ENCODE measurements at regions not wholly inside any gene's neighbourhood (a gene's known extent, or its start where the extent isn't known, plus 50 kb on each side); places are given as distances from the start of the nearest gene placed in this dataset.

DNA sequence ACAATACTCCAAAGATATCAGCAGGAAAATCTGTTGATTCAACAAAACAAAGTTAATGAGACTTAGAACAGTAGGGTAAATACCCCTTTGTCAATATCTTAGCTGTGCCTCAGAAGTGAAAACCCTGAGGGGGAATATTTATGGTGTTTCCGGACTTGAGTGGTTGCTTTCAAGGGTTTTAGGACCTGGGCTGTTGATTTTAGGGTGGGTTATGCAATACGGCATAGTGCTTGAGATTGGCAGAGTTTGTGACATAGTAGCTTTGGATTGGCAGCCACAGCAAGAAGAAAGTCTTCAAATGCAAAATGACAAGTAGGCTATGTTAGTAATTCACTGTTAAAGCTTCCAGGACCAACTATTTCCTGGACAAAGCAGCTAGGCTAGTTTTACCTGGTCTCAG lies 826.3 kb upstream of the CDH2 start:
- no peak overlapping the region for H3K27ac ChIP-seq
- H3K4me3 ChIP-seq (replicated peaks in 1 of 3), result no peak overlapping the region
- WGBS, 2 donors, result 29 to 45% methylated on average over 2 of the region's 2 CpGs
- H3K36me3 ChIP-seq, result no peaks in the 10 kb centered on the region
- no peaks in the 10 kb centered on the region for H3K9me3 ChIP-seq
- no peaks in the 10 kb centered on the region for H3K4me1 ChIP-seq
- DNase-seq, result peak in 1 of 2 donors; percentile 4
- H3K27me3 ChIP-seq, result no peaks in the 10 kb centered on the region
- intact Hi-C loops (cut with DNase I), result no loop called here
- TF ChIP-seq CTCF (IDR thresholded peaks at IDR 0.05), result no peak
- no peak for TF ChIP-seq POLR2A (IDR thresholded peaks at IDR 0.05)

- H3K27me3 ChIP-seq, result no peaks in the 10 kb centered on the region
- no peaks in the 10 kb centered on the region for H3K36me3 ChIP-seq
- TF ChIP-seq CTCF (IDR thresholded peaks at IDR 0.05) (no peak), POLR2A (IDR thresholded peaks at IDR 0.05) (no peak)
- H3K9me3 ChIP-seq, result no peaks in the 10 kb centered on the region
- DNase-seq, result no peak
- H3K4me3 ChIP-seq (replicated peaks in 1 of 3), result no peak overlapping the region
- WGBS, 2 donors, result 66 to 69% methylated on average over 8 of the region's 8 CpGs
- H3K27ac ChIP-seq, result no peak overlapping the region
- intact Hi-C loops (cut with DNase I), result no loop called here
- no peaks in the 10 kb centered on the region for H3K4me1 ChIP-seq
These were observed 825.8 kb upstream of the CDH2 start for GRCh38 chr18:29002747-29003146.

DNA sequence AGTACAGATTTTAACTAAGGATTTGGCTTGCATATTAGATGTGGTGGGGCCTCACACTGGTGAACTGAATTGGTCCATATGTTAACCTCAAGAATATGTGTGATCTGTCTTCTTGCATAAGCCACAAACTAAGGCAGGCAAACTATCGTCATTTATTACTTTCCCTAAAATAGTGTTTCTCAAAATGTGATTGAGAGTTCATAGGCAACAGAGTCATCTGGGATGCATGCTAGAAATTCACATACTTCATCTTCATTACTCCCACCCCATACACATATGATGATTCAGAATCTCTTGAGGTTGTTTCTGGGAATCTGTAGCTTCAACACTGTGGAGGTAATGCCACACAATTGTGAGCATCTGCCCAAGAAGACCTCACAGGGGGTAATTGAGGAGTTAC lies 822.8 kb upstream of the CDH2 start:
- intact Hi-C loops (cut with DNase I), result no loop called here
- no peak overlapping the region for H3K27ac ChIP-seq
- H3K36me3 ChIP-seq, result no peaks in the 10 kb centered on the region
- no peaks in the 10 kb centered on the region for H3K27me3 ChIP-seq
- DNase-seq, result no peak
- no peak overlapping the region for H3K4me3 ChIP-seq (replicated peaks in 1 of 3)
- no peak for TF ChIP-seq POLR2A (IDR thresholded peaks at IDR 0.05)
- no peak for TF ChIP-seq CTCF (IDR thresholded peaks at IDR 0.05)
- no peaks in the 10 kb centered on the region for H3K9me3 ChIP-seq
- no peaks in the 10 kb centered on the region for H3K4me1 ChIP-seq
- 91 to 96% methylated on average over 1 of the region's 1 CpG for WGBS, 2 donors

DNA sequence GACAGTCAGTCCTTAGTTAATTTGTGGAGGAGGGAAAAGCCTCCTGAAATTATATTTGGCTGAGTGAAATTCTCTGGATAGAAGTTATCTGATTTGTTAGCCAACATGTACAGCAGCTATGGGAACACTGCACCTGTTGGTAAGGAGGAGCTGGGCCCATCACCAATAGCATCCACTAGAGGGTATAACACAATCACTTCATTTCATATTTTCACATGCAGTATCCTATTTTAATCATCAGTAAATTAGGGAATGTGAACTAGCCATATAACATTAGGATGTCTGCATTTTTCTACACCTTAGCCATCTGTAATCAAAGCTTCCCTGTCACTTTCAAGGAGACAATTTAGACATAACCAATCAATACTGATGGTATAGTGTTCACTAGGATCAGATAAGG lies 818.4 kb upstream of the CDH2 start:
- TF ChIP-seq POLR2A (IDR thresholded peaks at IDR 0.05) (no peak), CTCF (IDR thresholded peaks at IDR 0.05) (no peak)
- H3K27ac ChIP-seq, result no peak overlapping the region
- H3K4me3 ChIP-seq (replicated peaks in 1 of 3), result no peak overlapping the region
- DNase-seq, result no peak
- H3K27me3 ChIP-seq, result no peaks in the 10 kb centered on the region
- H3K36me3 ChIP-seq, result no peaks in the 10 kb centered on the region
- H3K9me3 ChIP-seq, result no peaks in the 10 kb centered on the region
- intact Hi-C loops (cut with DNase I), result no loop called here
- no peaks in the 10 kb centered on the region for H3K4me1 ChIP-seq

DNA sequence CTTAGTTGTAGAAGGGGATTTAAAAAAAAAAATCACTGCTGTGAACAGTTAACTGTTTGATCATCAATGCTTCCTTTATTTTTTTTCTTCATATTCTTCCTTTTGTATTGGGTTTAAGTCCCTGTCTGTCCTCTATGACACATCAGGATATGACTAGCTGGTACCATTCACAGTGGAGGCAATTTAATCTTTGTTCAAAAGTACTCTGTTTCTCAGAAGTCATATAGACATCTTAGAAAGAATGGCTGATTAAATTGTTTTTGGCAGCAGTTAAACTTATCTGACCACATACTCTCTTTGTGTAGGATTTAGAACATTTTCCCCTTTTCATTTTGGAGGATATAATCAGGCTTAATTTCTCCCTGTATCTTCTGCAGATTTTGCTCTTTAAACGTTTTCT lies 807.8 kb upstream of the CDH2 start:
- Histone ChIP-seq H3K9me3 (no peaks in the 10 kb centered on the region), H3K4me3 (replicated peaks in 1 of 3) (no peak overlapping the region), H3K4me1 (no peaks in the 10 kb centered on the region), H3K27me3 (no peaks in the 10 kb centered on the region), H3K27ac (no peak overlapping the region), H3K36me3 (no peaks in the 10 kb centered on the region)
- intact Hi-C loops (cut with DNase I), result no loop called here
- WGBS, 2 donors, result 41 to 45% methylated on average over 1 of the region's 1 CpG
- DNase-seq, result no peak
- TF ChIP-seq CTCF (IDR thresholded peaks at IDR 0.05), result no peak
- no peak for TF ChIP-seq POLR2A (IDR thresholded peaks at IDR 0.05)
